SK-N-SH (cell line): ENCODE measurements at regions not wholly inside any gene's neighbourhood (a gene's known extent, or its start where the extent isn't known, plus 50 kb on each side); places are given as distances from the start of the nearest gene placed in this dataset.

ENCODE experiments used
- CTCF ChIA-PET: fragments of 300-600, 350-600 bp; formaldehyde crosslinking; extraction: SDS; loops from one replicate; lab custom pipeline; 2021; lab: Yijun Ruan, JAX
- POLR2A ChIA-PET: fragments of 350-600 bp; sonication (Branson Sonifier 250); formaldehyde crosslinking; extraction: SDS; loops from one replicate; lab custom pipeline; 2020; ENCODE audit warnings: antibody characterized with exemption, inconsistent platforms; lab: Yijun Ruan, JAX
- DNase-seq: peaks from one replicate; pipeline ENCODE4 v3.0.0; 2012
- H2AFZ ChIP-seq: fragments of 200-600 bp; sonication (generic); 2 replicates; pipeline ENCODE4 v1.8.1; 2016; ENCODE audit warnings: antibody characterized with exemption, mild to moderate bottlenecking, low read depth
- H3F3A ChIP-seq: fragments of 200-600 bp; sonication (generic); replicated peaks from 2 replicates; pipeline ENCODE3; 2016; ENCODE audit warnings: antibody characterized with exemption, mild to moderate bottlenecking; ENCODE audit not compliant: insufficient read depth
- H3K27ac ChIP-seq, 2 experiments: fragments of 200-500 bp in 1 of 2; fragments of 200-600 bp in 1 of 2; sonication (Bioruptor generic) in 1 of 2; sonication (generic), shearing (Covaris generic) in 1 of 2; 2 replicates each; pipeline versions ENCODE4 v1.5.1 to v1.6.1; 2014 to 2016; ENCODE audit warnings: low read depth in 2 of 2, inconsistent platforms in 1 of 2, low read length in 1 of 2, mild to moderate bottlenecking in 1 of 2, mixed read lengths in 1 of 2
- H3K27me3 ChIP-seq: fragments of 200-600 bp; sonication (generic), shearing (Covaris generic); 2 replicates; pipeline ENCODE4 v1.6.1; 2016; ENCODE audit warnings: mixed run types; ENCODE audit not compliant: insufficient read depth
- H3K36me3 ChIP-seq, 2 experiments: fragments of 200-500 bp in 1 of 2; fragments of 200-600 bp in 1 of 2; sonication (Bioruptor generic) in 1 of 2; sonication (generic) in 1 of 2; replicated peaks in 1 of 2; 2 replicates each; pipeline versions ENCODE3 to v1.5.1; 2014 to 2016; ENCODE audit warnings: low read length in 1 of 2, mild to moderate bottlenecking in 1 of 2; ENCODE audit not compliant: insufficient read depth in 2 of 2, control insufficient read depth in 1 of 2
- H3K4me1 ChIP-seq, 2 experiments: fragments of 200-500 bp in 1 of 2; fragments of 200-600 bp in 1 of 2; sonication (Bioruptor generic) in 1 of 2; sonication (generic), shearing (Covaris generic) in 1 of 2; 2 replicates each; pipeline versions ENCODE4 v1.5.1 to v1.6.1; 2014 to 2016; ENCODE audit warnings: low read depth in 1 of 2, low read length in 1 of 2, mixed run types in 1 of 2; ENCODE audit not compliant: insufficient read depth in 2 of 2, control insufficient read depth in 1 of 2
- H3K4me2 ChIP-seq: fragments of 200-600 bp; sonication (generic), shearing (Covaris generic); 2 replicates; pipeline ENCODE4 v1.6.1; 2017; ENCODE audit warnings: mixed run types
- H3K4me3 ChIP-seq, 2 experiments: fragments of 200-500 bp in 1 of 2; fragments of 200-600 bp in 1 of 2; sonication (Bioruptor generic) in 1 of 2; sonication (generic), shearing (Covaris generic) in 1 of 2; 2 replicates each; pipeline versions ENCODE4 v1.5.1 to v1.8.1; 2014 to 2016; ENCODE audit warnings: low read depth in 2 of 2, inconsistent platforms in 1 of 2, low read length in 1 of 2, mild to moderate bottlenecking in 1 of 2, mixed read lengths in 1 of 2, moderate library complexity in 1 of 2
- H3K79me2 ChIP-seq: fragments of 200-600 bp; sonication (generic); 2 replicates; pipeline ENCODE4 v1.8.1; 2017; ENCODE audit warnings: mild to moderate bottlenecking; ENCODE audit not compliant: insufficient read depth
- H3K9ac ChIP-seq: fragments of 200-600 bp; sonication (generic); 2 replicates; pipeline ENCODE4 v1.6.1; 2017; ENCODE audit warnings: mixed run types
- H3K9me2 ChIP-seq: fragments of 200-600 bp; sonication (generic); 2 replicates; pipeline ENCODE4 v1.6.1; 2017; ENCODE audit warnings: mixed run types
- H3K9me3 ChIP-seq: fragments of 200-600 bp; sonication (generic); 2 replicates; pipeline ENCODE4 v1.6.1; 2017; ENCODE audit warnings: mixed run types, mild to moderate bottlenecking, moderate library complexity
- H4K20me1 ChIP-seq: fragments of 200-600 bp; sonication (generic); 2 replicates; pipeline ENCODE4 v1.6.1; 2017; ENCODE audit warnings: mild to moderate bottlenecking, mixed run types; ENCODE audit not compliant: insufficient read depth
- CHD2 ChIP-seq: fragments of 150-350 bp; IDR thresholded peaks from 2 replicates; pipeline ENCODE4 v1.6.1; 2018; ENCODE audit warnings: low read length; ENCODE audit not compliant: partially characterized antibody
- EP300 ChIP-seq, 2 experiments: IDR thresholded peaks; 2 replicates each; pipeline versions ENCODE4 v1.4.0 to v1.6.1; 2012; ENCODE audit warnings: borderline replicate concordance in 1 of 2, low read depth in 1 of 2, low read length in 1 of 2
- EZH2phosphoT487 ChIP-seq: fragments of 200-600 bp; sonication (generic); IDR thresholded peaks from 2 replicates; pipeline ENCODE4 v1.6.1; 2017; ENCODE audit warnings: low read depth, mixed run types, mild to moderate bottlenecking, antibody characterized with exemption, moderate library complexity, borderline replicate concordance
- FOSL2 ChIP-seq: IDR thresholded peaks from 2 replicates; pipeline ENCODE4 v1.4.0; 2012; ENCODE audit warnings: low read depth, mild to moderate bottlenecking, moderate library complexity, borderline replicate concordance
- FOXJ3 ChIP-seq: sonication (generic); formaldehyde crosslinking; IDR thresholded peaks from 2 replicates; pipeline ENCODE4 v1.5.1; 2020; ENCODE audit warnings: mild to moderate bottlenecking, missing genetic modification reagents
- GATA2 ChIP-seq: sonication (generic); formaldehyde crosslinking; IDR thresholded peaks from 2 replicates; pipeline ENCODE4 v1.5.0; 2020; ENCODE audit warnings: mild to moderate bottlenecking, missing genetic modification reagents
- JUND ChIP-seq: IDR thresholded peaks from 2 replicates; pipeline ENCODE4 v1.4.0; 2012
- MEF2A ChIP-seq: IDR thresholded peaks from 2 replicates; pipeline ENCODE4 v1.4.0; 2012; ENCODE audit warnings: low read depth, borderline replicate concordance
- MXI1 ChIP-seq: IDR thresholded peaks from 2 replicates; pipeline ENCODE4 v1.6.1; 2012; ENCODE audit warnings: mild to moderate bottlenecking, low read depth, low read length, improper control_type of control experiment
- RCOR1 ChIP-seq: fragments of 150-350 bp; IDR thresholded peaks from 2 replicates; pipeline ENCODE4 v1.6.1; 2017; ENCODE audit warnings: antibody characterized with exemption, low read length
- RFX5 ChIP-seq: IDR thresholded peaks from 2 replicates; pipeline ENCODE4 v1.6.1; 2012; ENCODE audit warnings: mild to moderate bottlenecking, improper control_type of control experiment, low read length
- SMC3 ChIP-seq: IDR thresholded peaks from 2 replicates; pipeline ENCODE4 v1.6.1; 2012; ENCODE audit warnings: low read depth, low read length, improper control_type of control experiment
- TAF1 ChIP-seq: IDR thresholded peaks from 2 replicates; pipeline ENCODE4 v1.6.1; 2012; ENCODE audit warnings: low read depth, mild to moderate bottlenecking, low read length, moderate library complexity, borderline replicate concordance
- WGBS: methylation state at CpG from one replicate; pipeline ENCODE4 v1.1.6; 2017; ENCODE audit warnings: low lambda C conversion rate; 5-methylcytosine and 5-hydroxymethylcytosine counted together
- TF ChIP-seq, protein P1 (sequence below): IDR thresholded peaks from 2 replicates; pipeline ENCODE4 v1.4.0; 2012; ENCODE audit warnings: low read depth
- TF ChIP-seq, protein P2 (sequence below): IDR thresholded peaks from 2 replicates; pipeline ENCODE4 v1.4.0; 2012; ENCODE audit warnings: low read depth, borderline replicate concordance
- TF ChIP-seq, protein P3 (sequence below): IDR thresholded peaks from 2 replicates; pipeline ENCODE4; 2012
- TF ChIP-seq, protein P4 (sequence below): fragments of 150-350 bp; IDR thresholded peaks from 2 replicates; pipeline ENCODE4 v1.6.1; 2016; ENCODE audit warnings: mild to moderate bottlenecking, low read depth, low read length

DNA sequence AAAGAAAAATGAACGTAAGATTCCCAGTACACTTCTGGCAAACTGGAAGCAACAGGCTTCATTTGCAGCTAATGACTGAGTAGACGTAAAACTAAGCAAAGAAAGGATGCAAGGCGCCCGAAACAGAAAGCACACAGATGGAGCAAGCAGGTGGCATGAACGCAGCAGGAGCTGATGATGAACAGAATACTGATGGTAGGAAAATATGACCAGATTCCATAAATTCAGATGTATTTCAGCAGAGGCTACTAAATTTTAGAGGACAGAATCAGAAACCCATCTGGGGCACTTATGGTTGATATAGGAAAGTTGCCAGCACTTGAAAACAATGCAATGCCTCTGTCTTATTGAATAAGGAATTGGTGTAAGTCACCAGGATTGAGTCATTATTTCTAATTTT lies 658.7 kb upstream of the LINC00305 start:
- H3K9ac ChIP-seq = no peak overlapping the region
- POLR2A ChIA-PET = no interaction called here
- H3F3A ChIP-seq = no peaks in the 10 kb centered on the region
- CTCF ChIA-PET = interaction anchor here (1.4 kb wide), 1 partner anchor 12 kb away, joined by 4 read pairs; no protein-coding TSS in a partner anchor
- no peak overlapping the region for H3K27ac ChIP-seq
- no peak overlapping the region for H3K4me2 ChIP-seq
- WGBS = 60% methylated on average over 5 of the region's 5 CpGs
- no peaks in the 10 kb centered on the region for H3K9me2 ChIP-seq
- no peaks in the 10 kb centered on the region for H3K79me2 ChIP-seq
- no peak overlapping the region for H2AFZ ChIP-seq
- no peaks in the 10 kb centered on the region for H4K20me1 ChIP-seq
- H3K4me1 ChIP-seq = no peaks in the 10 kb centered on the region; a peak in 1 of 4 replicates
- TF ChIP-seq EZH2phosphoT487 (no peak), MXI1 (no peak), FOSL2 (no peak), FOXJ3 (CRISPR knock-in tag) (no peak), RFX5 (no peak), RCOR1 (no peak), SMC3 (no peak), TAF1 (no peak), GATA2 (CRISPR knock-in tag) (no peak), CHD2 (no peak), EP300 (IDR thresholded peaks at IDR 0.05; ENCODE audit: borderline replicate concordance in 1 of 2, low read depth in 1 of 2, low read length in 1 of 2) (no peak)
- TF ChIP-seq, protein P1, sequence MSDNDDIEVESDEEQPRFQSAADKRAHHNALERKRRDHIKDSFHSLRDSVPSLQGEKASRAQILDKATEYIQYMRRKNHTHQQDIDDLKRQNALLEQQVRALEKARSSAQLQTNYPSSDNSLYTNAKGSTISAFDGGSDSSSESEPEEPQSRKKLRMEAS = no peak
- TF ChIP-seq, protein P2, sequence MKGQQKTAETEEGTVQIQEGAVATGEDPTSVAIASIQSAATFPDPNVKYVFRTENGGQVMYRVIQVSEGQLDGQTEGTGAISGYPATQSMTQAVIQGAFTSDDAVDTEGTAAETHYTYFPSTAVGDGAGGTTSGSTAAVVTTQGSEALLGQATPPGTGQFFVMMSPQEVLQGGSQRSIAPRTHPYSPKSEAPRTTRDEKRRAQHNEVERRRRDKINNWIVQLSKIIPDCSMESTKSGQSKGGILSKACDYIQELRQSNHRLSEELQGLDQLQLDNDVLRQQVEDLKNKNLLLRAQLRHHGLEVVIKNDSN = no peak
- TF ChIP-seq, protein P3, sequence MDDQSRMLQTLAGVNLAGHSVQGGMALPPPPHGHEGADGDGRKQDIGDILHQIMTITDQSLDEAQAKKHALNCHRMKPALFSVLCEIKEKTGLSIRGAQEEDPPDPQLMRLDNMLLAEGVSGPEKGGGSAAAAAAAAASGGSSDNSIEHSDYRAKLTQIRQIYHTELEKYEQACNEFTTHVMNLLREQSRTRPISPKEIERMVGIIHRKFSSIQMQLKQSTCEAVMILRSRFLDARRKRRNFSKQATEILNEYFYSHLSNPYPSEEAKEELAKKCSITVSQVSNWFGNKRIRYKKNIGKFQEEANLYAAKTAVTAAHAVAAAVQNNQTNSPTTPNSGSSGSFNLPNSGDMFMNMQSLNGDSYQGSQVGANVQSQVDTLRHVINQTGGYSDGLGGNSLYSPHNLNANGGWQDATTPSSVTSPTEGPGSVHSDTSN = no peak
- TF ChIP-seq, protein P4, sequence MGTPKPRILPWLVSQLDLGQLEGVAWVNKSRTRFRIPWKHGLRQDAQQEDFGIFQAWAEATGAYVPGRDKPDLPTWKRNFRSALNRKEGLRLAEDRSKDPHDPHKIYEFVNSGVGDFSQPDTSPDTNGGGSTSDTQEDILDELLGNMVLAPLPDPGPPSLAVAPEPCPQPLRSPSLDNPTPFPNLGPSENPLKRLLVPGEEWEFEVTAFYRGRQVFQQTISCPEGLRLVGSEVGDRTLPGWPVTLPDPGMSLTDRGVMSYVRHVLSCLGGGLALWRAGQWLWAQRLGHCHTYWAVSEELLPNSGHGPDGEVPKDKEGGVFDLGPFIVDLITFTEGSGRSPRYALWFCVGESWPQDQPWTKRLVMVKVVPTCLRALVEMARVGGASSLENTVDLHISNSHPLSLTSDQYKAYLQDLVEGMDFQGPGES = no peak
- H3K27me3 ChIP-seq = no peaks in the 10 kb centered on the region
- no peak overlapping the region for H3K4me3 ChIP-seq
- H3K36me3 ChIP-seq = no peaks in the 10 kb centered on the region
- no peaks in the 10 kb centered on the region for H3K9me3 ChIP-seq
- no peak for DNase-seq

DNA sequence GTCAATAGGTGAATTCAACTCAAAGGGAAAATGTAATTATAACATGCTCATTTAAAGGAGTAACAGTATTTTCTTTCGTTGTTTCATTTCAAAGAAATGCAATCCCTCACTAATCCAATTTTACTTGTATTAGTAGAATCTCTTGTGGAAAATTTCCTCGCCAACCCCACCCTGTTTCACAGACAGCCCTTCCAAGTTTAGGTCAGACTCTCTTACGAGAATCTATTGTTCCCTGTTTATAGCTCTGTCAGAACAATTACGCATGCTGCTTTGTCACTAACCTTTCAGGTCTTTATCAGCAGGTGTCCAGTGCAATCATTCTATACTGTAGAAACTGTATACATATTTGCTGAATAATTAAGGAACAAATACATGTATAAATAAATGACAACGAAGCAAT lies 657.8 kb upstream of the LINC00305 start:
- Histone ChIP-seq H3K9me3 (no peaks in the 10 kb centered on the region), H4K20me1 (no peaks in the 10 kb centered on the region), H3K9ac (no peak overlapping the region), H3K36me3 (no peaks in the 10 kb centered on the region), H3K4me3 (no peak overlapping the region), H3K4me1 (no peaks in the 10 kb centered on the region; a peak in 1 of 4 replicates), H2AFZ (no peak overlapping the region), H3K27me3 (no peaks in the 10 kb centered on the region), H3K27ac (no peak overlapping the region), H3K9me2 (no peaks in the 10 kb centered on the region), H3K4me2 (no peak overlapping the region), H3F3A (no peaks in the 10 kb centered on the region), H3K79me2 (no peaks in the 10 kb centered on the region)
- TF ChIP-seq, protein P4 = no peak
- TF ChIP-seq JUND (no peak), MXI1 (no peak), CHD2 (no peak), FOXJ3 (CRISPR knock-in tag) (no peak), RCOR1 (no peak), MEF2A (no peak), EZH2phosphoT487 (no peak)
- TF ChIP-seq, protein P1 = no peak
- ChIA-PET CTCF (interaction anchor here (1.4 kb wide), 1 partner anchor 13 kb away, joined by 4 read pairs; no protein-coding TSS in a partner anchor), POLR2A (no interaction called here)
- WGBS = 45% methylated on average over 5 of the region's 5 CpGs
- DNase-seq = no peak
